Thyroid gland (tissue), 4 donors: ENCODE measurements at regions not wholly inside any gene's neighbourhood (a gene's known extent, or its start where the extent isn't known, plus 50 kb on each side); places are given as distances from the start of the nearest gene placed in this dataset.

ENCODE experiments used
- DNase-seq, 2 donors: peaks; one replicate each; pipeline ENCODE4 v3.0.0-alpha.2; 2019
- H3K27ac ChIP-seq, 3 donors: fragments of 200-600 bp; sonication (generic); 1 replicate in 2 of 3; 2 replicates in 1 of 3; pipeline ENCODE4 v1.5.1; 2016 to 2019; ENCODE audit warnings: mild to moderate bottlenecking in 1 of 3, moderate library complexity in 1 of 3
- H3K27me3 ChIP-seq: fragments of 200-600 bp; sonication (generic); one replicate; pipeline ENCODE4 v1.5.1; 2019
- H3K36me3 ChIP-seq, 2 donors: fragments of 200-600 bp; sonication (generic); one replicate each; pipeline ENCODE4 v1.5.1; 2016 to 2019
- H3K4me1 ChIP-seq, 2 donors: fragments of 200-600 bp; sonication (generic); one replicate each; pipeline ENCODE4 v1.5.1; 2017 to 2019
- H3K4me3 ChIP-seq, 3 donors: fragments of 200-600 bp; sonication (generic); replicated peaks in 1 of 3; 1 replicate in 2 of 3; 2 replicates in 1 of 3; pipeline ENCODE4 v1.5.1; 2016; ENCODE audit warnings: mild to moderate bottlenecking in 1 of 3
- H3K9me3 ChIP-seq: fragments of 200-600 bp; sonication (generic); one replicate; pipeline ENCODE4 v1.5.1; 2017
- POLR2A ChIP-seq, 2 donors: fragments of 450-650 bp; IDR thresholded peaks; one replicate each; pipeline ENCODE4 v1.6.1; 2017; ENCODE audit warnings: antibody characterized with exemption in 2 of 2, mild to moderate bottlenecking in 2 of 2, moderate library complexity in 1 of 2
- WGBS, 2 donors: methylation state at CpG; one replicate each; pipeline ENCODE4 v1.1.5; 2017; 5-methylcytosine and 5-hydroxymethylcytosine counted together
- intact Hi-C: fragments of 100-400 bp; cut with DNase I; formaldehyde crosslinking; loops from one replicate; pipeline ENCODE4 v1.15.1; 2023
- TF ChIP-seq, protein P1 (sequence below), 6 experiments: fragments of 200-600 bp in 3 of 6; fragments of 450-650 bp in 3 of 6; sonication (generic) in 3 of 6; IDR thresholded peaks; one replicate each; pipeline ENCODE4 v1.5.1; 2016 to 2019; ENCODE audit warnings: antibody characterized with exemption in 6 of 6, mild to moderate bottlenecking in 2 of 6, inconsistent platforms in 1 of 6, moderate library complexity in 1 of 6

DNA sequence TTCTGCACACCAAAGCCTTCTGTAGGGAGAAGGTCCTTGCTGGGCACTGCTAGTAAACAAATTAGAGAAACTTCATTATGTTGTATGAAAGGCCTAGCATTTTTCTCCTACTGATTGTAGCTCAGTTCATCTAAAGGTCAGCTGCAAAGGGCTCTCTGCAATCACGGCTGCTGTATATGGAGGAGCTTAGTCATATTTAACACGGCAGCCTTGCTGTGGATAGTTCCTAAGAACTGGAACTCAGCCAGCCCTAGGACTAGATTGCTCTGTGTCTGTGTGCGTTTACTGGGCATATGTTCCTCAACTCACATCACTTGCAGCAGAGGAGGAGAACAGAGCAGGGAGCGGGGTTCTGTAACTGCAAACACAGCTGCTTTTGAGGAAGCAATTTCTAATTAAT lies 1103.9 kb upstream of the KLHL29 start:
- no peak for TF ChIP-seq POLR2A (IDR thresholded peaks at IDR 0.05)
- TF ChIP-seq, protein P1, sequence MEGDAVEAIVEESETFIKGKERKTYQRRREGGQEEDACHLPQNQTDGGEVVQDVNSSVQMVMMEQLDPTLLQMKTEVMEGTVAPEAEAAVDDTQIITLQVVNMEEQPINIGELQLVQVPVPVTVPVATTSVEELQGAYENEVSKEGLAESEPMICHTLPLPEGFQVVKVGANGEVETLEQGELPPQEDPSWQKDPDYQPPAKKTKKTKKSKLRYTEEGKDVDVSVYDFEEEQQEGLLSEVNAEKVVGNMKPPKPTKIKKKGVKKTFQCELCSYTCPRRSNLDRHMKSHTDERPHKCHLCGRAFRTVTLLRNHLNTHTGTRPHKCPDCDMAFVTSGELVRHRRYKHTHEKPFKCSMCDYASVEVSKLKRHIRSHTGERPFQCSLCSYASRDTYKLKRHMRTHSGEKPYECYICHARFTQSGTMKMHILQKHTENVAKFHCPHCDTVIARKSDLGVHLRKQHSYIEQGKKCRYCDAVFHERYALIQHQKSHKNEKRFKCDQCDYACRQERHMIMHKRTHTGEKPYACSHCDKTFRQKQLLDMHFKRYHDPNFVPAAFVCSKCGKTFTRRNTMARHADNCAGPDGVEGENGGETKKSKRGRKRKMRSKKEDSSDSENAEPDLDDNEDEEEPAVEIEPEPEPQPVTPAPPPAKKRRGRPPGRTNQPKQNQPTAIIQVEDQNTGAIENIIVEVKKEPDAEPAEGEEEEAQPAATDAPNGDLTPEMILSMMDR (IDR thresholded peaks at IDR 0.05), result no peak
- Histone ChIP-seq H3K4me3 (no peak overlapping the region), H3K27ac (no peak overlapping the region), H3K36me3 (no peaks in the 10 kb centered on the region), H3K27me3 (no peaks in the 10 kb centered on the region), H3K9me3 (no peaks in the 10 kb centered on the region), H3K4me1 (no peaks in the 10 kb centered on the region)
- DNase-seq, result no peak
- WGBS, 2 donors, result 33 to 37% methylated on average over 4 of the region's 4 CpGs
- intact Hi-C loops, result no loop called here

DNA sequence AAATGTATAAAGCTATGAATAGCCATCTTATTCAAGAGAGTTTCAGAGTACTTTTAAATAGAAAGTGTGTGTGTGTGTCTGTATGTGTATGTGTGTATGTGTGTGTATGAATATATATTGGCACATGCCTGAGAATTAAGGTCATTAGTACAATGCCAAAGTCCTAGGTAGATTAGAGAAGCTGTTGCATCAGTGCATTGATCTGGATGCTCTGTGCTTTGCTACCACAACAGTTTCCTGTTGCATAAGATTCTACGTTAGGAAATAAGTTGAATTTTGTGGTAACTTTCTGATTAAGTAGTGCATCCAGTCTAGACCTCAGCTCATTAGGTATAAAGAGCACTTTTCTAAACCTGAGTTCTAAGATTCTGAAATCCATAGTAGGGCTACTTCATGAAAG lies 1102.8 kb upstream of the KLHL29 start:
- no peaks in the 10 kb centered on the region for H3K4me1 ChIP-seq
- DNase-seq, result no peak
- no peaks in the 10 kb centered on the region for H3K27me3 ChIP-seq
- intact Hi-C loops, result no loop called here
- no peaks in the 10 kb centered on the region for H3K36me3 ChIP-seq
- H3K27ac ChIP-seq, result no peak overlapping the region
- TF ChIP-seq, protein P1 (IDR thresholded peaks at IDR 0.05), result no peak
- TF ChIP-seq POLR2A (IDR thresholded peaks at IDR 0.05), result no peak
- H3K4me3 ChIP-seq, result no peak overlapping the region
- no peaks in the 10 kb centered on the region for H3K9me3 ChIP-seq
- WGBS, 2 donors, result 63 to 70% methylated on average over 1 of the region's 1 CpG

DNA sequence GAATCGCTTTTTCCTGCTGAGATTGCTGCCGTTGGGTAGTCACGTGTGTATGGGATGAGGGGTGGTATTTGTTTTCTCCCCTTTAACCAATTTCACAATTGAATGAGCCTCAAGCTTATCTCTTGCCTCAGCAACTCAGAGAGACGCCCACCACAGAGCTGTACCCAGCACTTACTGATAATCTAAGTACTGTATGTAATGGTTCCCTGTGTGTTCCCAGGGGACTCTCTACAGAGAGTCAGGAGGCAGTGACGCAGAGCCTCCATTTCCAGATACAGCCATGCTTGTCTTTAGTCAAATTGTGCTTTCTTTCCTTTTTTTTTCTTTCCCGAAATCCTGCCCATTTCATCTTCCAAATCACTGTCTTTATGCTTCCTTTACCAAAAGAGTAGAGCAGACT lies 1102.1 kb upstream of the KLHL29 start:
- Histone ChIP-seq H3K36me3 (no peaks in the 10 kb centered on the region), H3K9me3 (no peaks in the 10 kb centered on the region), H3K27ac (no peak overlapping the region), H3K27me3 (no peaks in the 10 kb centered on the region), H3K4me3 (no peak overlapping the region), H3K4me1 (no peaks in the 10 kb centered on the region)
- no peak for DNase-seq
- 65 to 70% methylated on average over 6 of the region's 6 CpGs for WGBS, 2 donors
- no peak for TF ChIP-seq POLR2A (IDR thresholded peaks at IDR 0.05)
- TF ChIP-seq, protein P1 (IDR thresholded peaks at IDR 0.05), result no peak
- intact Hi-C loops, result no loop called here

DNA sequence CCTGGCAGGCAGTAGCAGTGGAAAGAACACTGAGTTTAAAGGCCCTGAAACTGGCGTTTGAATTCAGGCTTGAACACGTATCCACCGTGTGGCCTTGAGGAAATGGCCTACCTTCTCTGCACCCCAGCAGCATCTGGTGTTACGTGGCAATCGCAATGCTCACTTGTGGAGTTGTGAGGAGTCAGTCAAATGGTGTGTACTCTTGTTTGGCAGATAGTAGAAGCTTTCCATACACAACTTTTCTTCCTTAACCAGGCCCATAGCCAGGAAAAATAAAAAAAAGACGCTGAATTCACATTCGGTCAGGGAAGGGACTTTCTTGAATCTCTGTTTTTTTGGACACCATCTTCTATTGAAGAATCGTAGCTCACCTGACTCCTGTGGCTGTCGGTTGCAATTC lies 1101.5 kb upstream of the KLHL29 start:
- no peaks in the 10 kb centered on the region for H3K9me3 ChIP-seq
- H3K4me3 ChIP-seq, result no peak overlapping the region
- DNase-seq, result no peak
- intact Hi-C loops, result no loop called here
- TF ChIP-seq, protein P1 (IDR thresholded peaks at IDR 0.05), result no peak
- TF ChIP-seq POLR2A (IDR thresholded peaks at IDR 0.05), result no peak
- WGBS, 2 donors, result 85 to 87% methylated on average over 9 of the region's 9 CpGs
- H3K36me3 ChIP-seq, result no peaks in the 10 kb centered on the region
- H3K27me3 ChIP-seq, result no peaks in the 10 kb centered on the region
- H3K4me1 ChIP-seq, result no peaks in the 10 kb centered on the region
- no peak overlapping the region for H3K27ac ChIP-seq

DNA sequence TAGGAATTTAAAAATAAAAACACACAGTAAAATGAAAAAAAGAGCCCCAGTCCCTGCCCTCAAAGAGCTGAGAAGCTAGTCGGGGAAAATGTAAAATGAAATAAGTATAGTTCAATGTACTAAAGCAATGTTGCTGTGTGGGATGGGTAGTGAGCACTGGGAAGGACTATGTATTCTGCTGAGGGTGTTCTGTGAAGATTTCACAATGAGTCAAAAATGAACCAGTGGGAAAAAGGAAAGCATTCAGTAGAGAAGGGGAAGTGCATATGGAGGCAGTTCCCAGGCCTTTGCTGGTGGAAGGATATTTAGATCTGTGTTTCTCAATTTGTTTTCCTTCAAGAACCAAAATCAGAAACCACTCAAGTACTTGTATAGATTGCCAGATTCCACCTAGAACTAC lies 1094.7 kb upstream of the KLHL29 start:
- no peak for DNase-seq
- WGBS, 2 donors, result 76 to 90% methylated on average over 1 of the region's 1 CpG
- H3K4me1 ChIP-seq, result no peaks in the 10 kb centered on the region
- H3K4me3 ChIP-seq, result no peak overlapping the region
- TF ChIP-seq, protein P1 (IDR thresholded peaks at IDR 0.05), result no peak
- TF ChIP-seq POLR2A (IDR thresholded peaks at IDR 0.05), result no peak
- H3K9me3 ChIP-seq, result no peaks in the 10 kb centered on the region
- H3K36me3 ChIP-seq, result no peaks in the 10 kb centered on the region
- no peaks in the 10 kb centered on the region for H3K27me3 ChIP-seq
- H3K27ac ChIP-seq, result no peak overlapping the region
- intact Hi-C loops, result no loop called here
